SHP77 (cell line): ENCODE measurements at regions not wholly inside any gene's neighbourhood (a gene's known extent, or its start where the extent isn't known, plus 50 kb on each side); places are given as distances from the start of the nearest gene placed in this dataset.

Experiments
- DNase-seq, 2 experiments: peaks; one replicate each; lab custom pipeline; 2025; lab: John Stamatoyannopoulos, UW

DNA sequence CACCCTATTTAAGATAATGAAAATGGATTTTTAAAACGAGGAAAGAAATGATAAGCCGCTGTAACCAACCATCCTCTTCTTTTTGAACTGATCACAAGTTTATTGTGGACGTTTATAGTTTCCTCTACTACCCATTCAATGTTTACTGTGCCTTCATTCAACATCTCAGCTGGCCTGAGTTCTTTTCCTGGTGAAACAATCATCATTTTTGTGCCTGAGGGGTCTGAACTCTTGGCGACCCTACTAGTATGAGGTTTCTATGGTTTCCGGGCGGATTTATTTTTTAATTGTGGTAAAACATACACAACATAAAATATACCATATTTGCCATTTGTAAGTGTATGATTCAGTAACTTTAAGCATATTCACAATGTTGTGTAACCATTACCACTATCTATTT is 100.7 kb downstream of the SPRY1 start:
- DNase-seq, result no peak

DNA sequence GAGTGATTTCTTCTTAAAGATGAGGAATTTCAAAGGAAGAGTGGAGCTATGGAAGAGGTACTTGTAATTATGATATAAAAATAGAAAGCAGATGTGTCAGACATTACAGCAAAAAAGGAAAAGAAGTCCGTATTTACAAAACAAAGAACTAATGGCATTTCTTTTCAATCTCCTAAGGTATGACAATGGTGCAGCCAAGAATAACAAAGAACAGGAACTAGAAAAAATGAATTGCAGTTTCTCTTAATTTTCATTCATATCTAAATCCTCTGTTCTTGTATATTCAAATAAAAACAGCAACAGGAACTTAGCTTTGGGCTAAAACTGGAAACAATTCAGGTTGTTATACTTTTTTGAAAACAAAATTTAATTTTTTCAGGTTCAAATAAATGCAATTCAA is 105.1 kb downstream of the SPRY1 start:
- DNase-seq, result no peak

DNA sequence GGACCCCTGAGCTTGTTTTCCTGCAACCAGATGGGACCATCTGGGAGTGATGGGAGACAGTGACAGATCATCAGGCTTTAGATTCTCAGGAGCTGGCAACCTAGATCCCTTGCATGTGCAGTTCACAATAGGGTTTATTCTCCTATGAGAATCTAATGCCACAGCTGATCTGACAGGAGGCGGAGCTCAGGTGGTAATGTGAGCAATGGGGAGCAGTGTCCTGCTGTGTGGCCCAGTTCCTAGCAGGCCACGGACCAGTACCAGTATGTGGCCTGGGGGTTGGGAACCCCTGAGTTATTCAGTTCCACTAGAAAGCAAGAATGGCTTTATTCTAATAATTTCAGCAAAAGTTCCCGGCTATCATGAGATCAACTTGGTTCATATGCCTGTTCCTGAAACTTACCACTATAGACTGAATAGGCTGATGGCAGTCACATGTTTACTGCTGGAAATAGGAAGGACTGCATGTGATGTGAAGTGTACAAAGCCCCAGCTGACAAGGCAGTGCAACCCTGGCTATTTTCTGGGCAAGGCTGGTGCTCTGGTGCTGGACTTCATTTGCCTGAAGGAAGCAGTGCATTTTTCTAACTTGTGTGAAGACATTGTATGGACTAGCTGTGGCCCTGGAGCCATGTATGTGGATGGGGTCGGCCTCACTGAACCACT is 107.2 kb downstream of the SPRY1 start:
- DNase-seq, result no peak

DNA sequence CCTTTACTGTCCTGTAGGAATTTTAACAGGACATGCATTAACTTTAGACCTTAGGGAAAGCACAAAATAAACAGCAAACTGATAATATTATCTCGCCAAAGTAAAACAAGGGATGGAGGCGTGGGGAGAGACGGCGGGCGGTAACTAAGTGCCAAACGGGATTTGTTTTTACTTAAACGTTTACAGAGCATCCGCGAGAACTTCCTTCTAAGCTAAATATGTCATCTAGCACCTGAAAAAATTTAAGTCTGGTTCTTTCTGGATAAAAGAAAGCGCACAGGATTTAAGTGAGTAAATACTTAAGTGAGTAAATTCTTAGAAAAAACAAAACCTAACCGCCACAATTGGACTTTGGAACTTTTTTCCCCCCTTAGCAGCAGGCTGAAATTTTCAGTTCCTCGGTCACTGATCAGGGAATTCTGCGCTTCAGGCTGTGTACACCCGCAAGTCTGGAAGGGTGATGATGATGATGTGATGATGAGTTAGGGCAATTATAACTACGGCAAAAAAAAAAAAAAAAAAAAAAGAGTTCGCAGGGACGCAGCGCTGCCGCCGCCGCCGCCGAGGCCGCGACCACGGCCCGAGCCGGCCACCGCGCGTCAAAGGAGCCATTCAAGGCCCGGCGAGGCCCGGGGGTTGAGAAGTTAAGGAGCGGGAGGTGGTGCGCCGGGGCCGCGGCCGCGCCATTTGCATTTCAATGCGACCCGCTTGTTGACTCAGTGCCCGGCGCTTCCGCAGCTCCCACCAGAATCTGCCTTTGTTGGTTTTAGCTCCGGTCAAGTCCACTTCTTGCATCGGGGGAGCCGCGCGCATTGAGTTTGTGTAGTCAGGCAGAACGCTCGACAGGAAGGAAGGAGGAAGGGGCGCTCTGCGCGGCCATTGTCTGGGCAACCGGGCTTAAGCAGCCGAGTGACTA is 108.8 kb downstream of the SPRY1 start:
- peak; percentile 87 for DNase-seq

DNA sequence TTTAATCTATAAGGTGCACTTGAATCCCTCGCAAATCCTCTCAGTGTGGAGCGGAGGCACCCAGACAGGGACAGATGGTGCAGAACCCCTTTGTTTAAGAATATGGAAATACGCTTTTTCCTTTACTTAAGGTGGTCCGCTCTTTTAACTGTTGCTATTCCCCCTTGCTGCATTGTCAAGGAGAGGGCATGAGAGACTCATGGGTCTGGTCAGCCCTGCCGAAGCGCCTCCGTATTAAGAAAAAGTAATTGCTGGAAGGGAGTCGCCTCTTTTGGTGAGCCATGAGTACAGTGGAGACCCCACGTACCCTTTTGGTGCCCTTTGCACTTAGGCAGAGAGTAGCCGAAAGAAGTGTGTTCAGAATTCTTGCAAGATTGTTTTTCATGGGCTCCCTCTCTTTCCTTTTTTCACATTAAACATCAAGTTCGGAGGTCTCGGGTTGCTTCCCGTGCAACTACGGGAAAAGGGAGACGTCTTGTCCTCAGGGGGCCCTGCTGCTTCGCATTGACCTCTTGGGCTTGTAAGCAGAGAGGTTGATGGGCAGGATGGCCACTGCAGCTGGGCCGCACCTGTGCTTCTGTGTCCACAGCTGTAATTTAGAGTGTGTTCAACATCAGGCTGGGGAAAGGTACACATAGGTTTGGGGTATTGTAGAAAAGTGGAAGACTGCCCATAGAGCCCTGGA is 109.6 kb downstream of the SPRY1 start:
- DNase-seq, result no peak

DNA sequence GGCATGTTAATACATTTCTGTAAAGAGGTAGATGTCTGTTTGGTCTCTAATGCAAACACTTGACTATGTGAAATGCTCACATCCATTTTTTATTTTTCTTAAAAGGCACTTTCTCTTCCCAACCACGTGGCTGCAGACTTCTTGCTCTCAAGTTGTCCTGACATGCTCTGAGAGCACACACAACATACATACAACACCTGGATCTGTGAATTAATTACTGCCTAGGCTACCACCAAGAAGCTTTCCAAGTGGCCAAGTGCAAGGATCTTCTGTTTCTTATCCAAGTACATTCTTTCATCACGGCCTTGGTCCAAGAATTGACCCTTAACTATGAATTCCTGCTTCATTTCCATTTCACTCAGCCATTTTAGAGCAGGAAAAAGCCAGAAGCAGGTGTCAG is 110.8 kb downstream of the SPRY1 start:
- no peak for DNase-seq

DNA sequence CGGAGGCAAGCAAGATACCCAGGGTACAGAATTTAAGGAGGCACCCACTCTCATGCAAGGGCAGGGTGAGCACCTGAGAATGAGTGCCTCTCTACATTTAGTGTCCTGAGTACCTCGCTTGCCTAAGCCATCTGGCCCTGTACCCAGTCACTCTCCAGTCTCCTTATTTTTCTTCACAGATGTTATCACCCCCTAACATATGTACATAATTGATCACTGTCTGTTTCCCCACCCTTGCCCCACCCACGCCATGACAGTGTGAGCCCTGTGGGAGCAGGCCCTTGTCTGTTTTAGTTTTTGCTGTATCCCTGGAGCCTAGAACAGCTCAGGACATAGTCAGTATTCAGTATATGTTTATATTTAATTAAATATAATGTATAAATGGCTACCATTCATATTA is 113.6 kb downstream of the SPRY1 start:
- DNase-seq, result no peak

DNA sequence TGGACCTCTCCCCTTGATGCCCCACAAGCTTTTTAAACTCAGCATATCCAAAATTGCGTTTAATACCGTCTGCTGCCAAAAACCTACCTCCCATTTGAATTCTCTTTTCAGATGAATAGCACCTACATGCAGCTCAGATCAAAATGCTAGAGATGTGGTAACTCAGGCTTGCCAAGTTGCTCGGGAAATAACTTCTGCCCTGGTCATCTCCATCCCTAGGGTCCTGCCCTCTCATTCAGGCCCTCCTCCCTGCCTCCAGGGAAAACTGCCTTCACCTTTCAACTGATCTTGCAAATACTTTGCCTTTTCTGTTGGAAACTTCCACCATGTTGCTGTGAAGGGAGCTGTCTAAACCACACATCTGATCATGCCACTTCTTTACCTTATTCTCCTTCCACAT is 114.1 kb downstream of the SPRY1 start:
- no peak for DNase-seq

DNA sequence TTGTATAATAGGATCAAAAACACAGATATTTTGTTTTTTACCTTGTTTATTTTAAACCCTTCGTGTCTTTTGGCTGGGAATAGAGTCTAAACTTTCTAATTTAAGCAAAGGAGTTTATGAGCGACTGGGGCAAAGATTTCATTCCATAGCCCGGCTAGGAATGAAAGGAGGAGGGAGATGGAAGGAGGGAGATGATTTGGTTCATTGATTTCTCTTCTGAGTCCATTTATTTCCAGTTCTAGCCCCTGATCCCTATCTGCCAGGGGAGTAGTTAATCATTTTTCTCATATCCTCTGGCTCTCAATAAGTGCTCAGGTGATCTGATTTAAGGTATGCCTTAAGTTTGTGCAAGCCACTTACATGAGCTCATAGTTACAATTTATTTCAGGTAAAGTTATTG is 120.0 kb downstream of the SPRY1 start:
- no peak for DNase-seq

DNA sequence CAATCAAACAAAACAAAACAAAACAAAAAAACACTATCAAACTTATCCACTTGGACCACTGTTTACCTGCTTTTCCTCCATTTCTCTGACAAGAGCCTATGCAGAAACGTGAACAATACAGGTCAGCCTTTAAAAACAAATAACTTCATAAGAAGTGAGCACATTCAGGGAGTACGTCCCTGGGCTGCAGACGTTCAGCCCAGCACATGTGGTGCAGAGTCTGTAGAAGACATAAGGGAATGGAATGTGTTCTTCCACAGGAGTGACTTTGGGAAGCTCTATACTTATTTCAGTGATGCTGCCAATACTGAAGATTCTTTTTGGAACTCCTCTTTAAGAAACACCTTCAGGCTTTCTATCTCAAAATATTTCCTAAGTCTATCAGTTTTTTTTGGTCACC is 120.6 kb downstream of the SPRY1 start:
- no peak for DNase-seq

DNA sequence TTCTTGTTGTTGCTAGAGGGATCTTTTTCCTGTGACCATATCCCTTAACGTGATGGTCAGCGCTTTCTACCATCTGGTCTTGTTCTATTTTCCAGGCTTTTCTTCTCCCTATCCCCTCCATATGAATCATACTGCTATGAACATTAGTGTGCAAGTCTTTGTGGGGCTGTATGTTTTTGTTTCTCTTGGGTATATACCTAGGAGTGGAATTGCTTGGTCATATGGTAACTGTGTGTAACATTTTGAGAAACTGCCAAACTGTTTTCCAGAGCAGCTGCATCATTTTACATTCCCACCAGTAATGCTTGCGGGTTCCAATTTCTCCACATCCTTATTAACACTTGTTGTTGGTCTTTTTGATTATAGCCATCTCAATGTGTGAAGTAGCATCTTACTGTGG is 121.4 kb downstream of the SPRY1 start:
- DNase-seq, result no peak

DNA sequence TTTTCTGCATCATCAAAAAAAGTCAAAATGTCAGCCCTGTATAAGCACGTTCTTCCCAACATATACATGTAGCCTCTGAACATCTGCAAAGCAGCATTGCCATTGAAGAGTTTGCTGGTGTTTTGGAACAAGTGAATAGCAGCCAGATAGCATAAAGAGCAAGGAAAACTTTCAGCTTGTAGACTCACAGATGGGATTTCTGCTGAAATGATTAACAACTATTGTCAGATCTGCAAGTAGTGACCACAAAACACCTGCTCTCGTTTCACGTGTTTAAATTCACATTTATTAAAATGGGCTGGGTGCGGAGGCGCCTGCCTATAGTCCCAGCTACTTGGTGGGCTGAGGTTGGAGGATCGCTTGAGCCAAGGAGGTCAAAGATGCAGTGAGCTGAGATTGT is 123.7 kb downstream of the SPRY1 start:
- DNase-seq, result no peak

DNA sequence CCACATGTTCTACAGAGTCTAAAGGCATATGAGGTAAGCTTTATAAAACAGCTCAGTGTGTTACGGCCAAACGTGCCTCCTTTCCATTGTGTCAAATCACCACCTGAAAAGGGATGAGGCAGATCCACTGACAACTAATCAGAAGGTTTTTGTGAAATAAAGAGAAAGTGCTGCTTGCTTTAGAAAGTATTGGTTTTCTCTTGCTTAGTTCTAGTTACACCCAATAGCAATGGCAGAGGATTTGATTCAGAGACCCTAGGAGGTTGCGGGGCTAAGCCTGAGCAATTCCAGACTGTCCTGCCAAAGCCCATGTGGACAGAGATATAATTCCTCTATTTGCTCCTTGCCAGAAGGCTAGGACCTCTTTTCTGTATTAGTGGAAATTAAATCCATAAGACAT is 125.5 kb downstream of the SPRY1 start:
- no peak for DNase-seq

DNA sequence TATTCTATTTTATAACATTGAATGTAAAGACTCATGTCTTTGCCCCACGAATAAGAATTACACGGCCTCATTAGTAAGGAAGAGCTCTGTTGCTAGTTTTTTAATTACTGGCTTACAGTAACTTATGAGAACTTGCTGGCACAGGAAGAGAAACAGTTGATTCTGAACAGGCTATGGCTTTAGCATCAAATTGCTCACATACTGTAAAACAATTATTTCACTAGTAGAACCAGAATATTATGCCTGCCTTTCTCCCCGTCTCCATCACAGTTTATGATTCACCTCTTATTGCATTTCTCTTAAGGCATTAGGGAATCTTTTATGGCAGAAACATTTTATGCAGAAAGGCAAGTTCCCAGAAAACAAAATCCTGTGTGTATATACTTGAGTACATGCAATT is 126.1 kb downstream of the SPRY1 start:
- no peak for DNase-seq

DNA sequence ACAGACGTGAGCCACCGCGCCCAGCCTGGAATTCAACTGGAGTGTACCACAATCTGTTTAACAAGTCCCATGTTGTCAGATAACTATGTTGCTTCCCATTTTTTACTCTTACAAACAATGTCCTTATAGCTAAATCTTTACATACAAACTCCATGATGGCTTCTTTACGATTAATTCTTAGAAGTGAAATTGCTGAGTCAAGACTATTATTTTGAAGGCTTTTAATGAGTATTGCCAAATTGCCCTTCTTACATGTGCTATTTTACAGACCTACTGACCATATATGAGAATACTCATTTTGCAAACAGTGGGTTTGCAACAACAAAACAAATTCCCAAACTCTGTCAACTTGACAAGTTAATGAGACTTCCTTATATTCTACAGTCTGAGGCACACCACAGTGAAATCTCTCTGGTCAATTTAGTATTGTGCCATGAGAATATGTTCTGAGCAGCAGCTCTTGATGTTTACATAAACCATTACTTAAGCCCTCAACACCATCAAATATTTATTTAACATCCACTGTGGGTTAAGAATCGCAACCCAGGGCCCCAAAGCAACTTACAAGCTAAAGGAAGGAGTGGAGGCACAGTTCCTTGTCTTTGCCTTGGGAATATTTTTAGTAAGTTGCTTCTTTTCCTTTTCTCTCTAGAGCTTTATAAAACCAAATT is 128.5 kb downstream of the SPRY1 start:
- DNase-seq, result no peak

DNA sequence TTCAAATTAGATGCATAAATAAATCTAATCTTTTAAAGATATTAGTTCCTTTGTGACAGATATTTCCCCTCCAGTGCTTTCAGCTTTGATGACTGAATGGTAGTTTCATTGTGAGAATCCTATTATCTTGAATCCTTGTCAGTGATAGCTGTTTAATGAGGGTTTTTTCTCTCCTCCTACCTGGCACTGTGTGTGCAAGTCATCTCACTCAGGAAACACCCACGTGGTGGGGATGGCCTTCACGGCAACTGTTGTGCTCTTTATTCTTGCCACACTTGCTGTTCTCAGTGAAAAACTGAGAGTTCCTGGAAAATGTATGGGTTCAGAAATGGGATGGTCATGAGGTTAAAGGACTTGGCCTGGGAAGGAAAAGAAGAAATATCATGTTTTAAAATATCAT is 129.9 kb downstream of the SPRY1 start:
- DNase-seq, result no peak

DNA sequence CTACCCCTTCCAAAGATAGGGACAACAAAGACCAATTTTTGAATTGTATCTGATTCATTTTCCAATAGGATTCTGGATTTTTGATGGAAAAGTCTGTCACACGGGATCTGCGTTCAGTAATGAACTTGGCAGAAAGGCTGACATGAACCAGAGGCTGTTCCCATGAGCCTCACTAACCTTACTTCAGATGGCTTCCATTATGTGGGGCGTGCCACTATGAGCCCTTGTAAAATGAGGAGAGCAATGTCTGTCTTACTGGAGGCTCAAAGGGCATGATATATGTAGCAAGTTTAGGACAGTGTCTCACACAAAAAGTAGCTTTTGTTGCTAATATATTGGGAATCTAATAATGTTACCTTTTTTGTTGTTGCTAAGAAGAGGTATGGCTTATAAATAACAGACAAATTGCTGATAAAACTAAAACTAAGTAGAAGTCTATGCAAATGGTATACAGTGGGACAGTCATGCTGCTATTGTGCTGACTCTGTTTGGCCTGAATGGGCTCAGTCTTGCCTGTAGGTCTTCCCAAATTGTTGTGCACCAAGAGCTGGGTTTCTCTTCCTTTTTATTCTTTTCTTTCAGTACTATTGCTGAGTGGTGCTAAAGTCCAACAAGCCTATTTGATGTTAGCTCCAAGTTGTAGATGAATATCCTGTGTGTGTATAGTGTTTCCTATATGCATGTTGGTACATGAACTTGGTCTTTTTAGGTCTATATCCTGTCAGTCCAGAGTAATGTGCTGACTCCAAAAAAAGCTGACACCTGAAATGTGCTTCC is 132.1 kb downstream of the SPRY1 start:
- no peak for DNase-seq

DNA sequence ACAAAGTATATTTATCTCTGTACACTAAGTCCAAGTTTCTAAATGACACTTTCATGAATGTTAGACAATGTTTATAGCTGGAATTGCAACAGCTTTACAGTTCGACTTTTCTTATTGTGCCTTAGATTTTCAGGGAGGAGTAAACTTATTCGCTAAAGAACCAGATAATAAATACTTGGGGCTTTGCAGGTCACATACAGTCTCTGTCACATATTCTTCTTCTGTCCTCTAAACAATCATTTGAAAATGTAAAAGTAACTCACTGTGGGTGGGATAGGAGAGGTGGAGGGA is 132.6 kb downstream of the SPRY1 start:
- no peak for DNase-seq

DNA sequence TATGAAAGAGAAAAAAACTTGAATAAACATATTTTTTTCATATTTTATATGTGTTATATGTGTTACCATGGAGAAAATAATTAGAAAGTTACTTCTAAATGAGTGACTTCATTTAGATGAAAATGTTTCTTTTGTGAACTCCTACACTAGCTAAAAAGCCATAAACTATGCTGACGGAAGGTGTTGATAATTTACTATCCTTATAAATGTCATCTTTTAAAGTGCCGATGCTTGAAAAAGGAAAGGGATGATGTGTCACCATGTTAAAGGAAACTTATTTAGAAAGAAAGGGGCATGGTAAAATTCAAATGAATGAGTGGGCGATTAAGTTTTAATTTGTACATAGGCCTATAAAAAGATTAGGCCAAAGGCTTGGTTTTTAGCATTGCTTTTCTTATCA is 133.8 kb downstream of the SPRY1 start:
- no peak for DNase-seq

DNA sequence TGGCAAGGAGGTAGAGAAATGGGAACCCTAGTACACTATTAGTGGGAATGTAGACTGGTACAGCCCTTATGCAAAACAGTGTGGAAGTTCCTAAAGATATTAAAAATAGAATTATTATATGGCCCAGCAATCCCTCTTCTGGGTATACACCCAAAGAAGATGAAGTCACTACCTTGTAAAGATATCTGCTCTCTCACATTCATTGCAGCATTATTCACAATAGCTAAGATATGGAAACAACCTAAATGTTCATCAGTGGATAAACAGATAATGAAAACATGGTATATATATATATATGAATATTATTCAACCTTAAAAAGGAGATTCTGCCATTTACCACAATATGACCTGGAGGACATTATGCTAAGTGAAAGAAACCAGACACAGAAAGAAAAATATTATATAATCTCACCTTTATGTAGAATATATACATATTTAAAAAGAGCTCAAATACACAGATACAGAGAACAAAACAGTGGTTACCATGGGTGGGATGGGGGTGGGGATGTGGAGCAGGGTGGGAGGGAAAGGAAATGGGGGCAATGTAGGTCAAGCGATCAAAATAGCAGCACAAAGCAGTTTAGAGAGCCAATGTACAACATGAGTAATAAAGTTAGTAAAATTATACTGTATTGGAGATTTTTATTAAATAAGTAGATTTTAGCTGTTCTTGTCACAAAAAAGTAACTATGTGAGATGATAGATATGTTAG is 138.6 kb downstream of the SPRY1 start:
- DNase-seq, result no peak

DNA sequence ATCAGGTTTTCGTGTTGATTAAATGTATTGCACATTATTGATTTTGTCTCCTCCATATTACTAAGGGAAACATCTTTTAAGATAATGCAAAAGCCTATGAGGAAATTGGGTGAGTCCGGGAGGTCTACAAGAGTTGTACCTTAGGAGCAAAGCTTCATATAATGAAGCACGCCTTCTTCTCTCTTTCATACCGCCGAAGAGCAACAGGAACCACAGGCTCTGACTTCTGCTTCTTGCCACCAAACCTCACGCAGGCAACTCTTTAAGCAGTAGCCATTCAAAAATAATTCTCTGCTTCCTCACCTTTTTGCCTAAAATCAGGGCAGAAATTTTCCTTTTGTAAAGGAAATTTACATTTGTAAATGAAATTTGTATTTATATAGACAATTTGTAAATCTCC is 139.6 kb downstream of the SPRY1 start:
- DNase-seq, result no peak
